ENCODE measurements at regions not wholly inside any gene's neighbourhood (a gene's known extent, or its start where the extent isn't known, plus 50 kb on each side); places are given as distances from the start of the nearest gene placed in this dataset.

DNA sequence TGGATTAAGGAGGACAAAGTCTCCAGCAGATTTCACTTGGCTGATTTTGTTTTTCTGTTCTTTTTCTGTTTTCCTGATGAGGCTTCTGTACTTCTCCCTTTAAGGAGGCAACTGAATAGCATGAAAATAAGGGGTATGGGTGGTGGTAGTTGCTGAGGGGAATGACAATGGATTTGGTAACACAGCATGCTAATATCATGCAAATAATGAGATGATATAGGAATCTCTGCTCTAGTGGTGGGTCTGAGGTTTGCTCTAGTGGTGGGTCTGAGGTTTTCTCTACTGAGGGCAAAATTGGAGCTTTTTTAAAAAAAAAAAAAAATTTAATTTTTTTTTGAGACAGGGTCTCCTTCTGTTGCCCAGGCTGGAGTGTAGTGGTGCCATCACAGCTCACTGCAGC, 139.7 kb downstream of the C9orf152 start:
- TF ChIP-seq, protein P1, sequence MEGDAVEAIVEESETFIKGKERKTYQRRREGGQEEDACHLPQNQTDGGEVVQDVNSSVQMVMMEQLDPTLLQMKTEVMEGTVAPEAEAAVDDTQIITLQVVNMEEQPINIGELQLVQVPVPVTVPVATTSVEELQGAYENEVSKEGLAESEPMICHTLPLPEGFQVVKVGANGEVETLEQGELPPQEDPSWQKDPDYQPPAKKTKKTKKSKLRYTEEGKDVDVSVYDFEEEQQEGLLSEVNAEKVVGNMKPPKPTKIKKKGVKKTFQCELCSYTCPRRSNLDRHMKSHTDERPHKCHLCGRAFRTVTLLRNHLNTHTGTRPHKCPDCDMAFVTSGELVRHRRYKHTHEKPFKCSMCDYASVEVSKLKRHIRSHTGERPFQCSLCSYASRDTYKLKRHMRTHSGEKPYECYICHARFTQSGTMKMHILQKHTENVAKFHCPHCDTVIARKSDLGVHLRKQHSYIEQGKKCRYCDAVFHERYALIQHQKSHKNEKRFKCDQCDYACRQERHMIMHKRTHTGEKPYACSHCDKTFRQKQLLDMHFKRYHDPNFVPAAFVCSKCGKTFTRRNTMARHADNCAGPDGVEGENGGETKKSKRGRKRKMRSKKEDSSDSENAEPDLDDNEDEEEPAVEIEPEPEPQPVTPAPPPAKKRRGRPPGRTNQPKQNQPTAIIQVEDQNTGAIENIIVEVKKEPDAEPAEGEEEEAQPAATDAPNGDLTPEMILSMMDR (IDR thresholded peaks at IDR 0.05; ENCODE audit: insufficient read depth, low read depth, low read length): no peak
- TF ChIP-seq EZH2 (IDR thresholded peaks at IDR 0.05; ENCODE audit: insufficient read depth, low read length): no peak
